ENCODE measurements at regions not wholly inside any gene's neighbourhood (a gene's known extent, or its start where the extent isn't known, plus 50 kb on each side); places are given as distances from the start of the nearest gene placed in this dataset.
"Not testable (repeated sequence)": the region's sequence is repeated elsewhere in the genome, so short reads cannot be mapped to it uniquely, and the experiment has no call there.

DNA sequence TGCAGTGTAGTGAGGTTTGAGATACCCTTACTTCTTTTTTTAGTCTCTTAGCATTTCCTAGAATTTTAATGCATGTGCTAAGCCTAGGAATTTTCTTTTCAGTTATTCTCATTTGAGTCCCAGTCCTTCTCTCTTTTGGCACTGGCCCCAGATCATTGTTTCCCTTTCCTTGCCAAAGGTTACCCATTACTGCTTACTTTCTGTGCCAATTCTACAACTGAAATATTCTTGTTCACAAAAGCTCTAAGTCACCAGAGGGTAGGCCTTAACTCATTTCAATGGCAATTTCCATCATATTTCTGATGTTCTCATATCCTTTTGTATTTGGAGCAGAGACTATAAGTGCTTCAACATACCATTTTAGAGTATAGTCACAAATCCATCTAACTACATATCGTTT lies 199.6 kb upstream of the CBLB start:
- intact Hi-C loops (cut with DNase I), result no loop called here
- Histone ChIP-seq H3K9ac (ENCODE audit: low read depth in 2 of 2, low read length in 2 of 2) (no peak overlapping the region), H3K4me3 (no peak overlapping the region), H3K27ac (no peak overlapping the region), H3K9me3 (no peaks in the 10 kb centered on the region), H3K4me1 (no peaks in the 10 kb centered on the region), H3K36me3 (no peaks in the 10 kb centered on the region), H3K27me3 (no peaks in the 10 kb centered on the region)
- TF ChIP-seq, protein P1, sequence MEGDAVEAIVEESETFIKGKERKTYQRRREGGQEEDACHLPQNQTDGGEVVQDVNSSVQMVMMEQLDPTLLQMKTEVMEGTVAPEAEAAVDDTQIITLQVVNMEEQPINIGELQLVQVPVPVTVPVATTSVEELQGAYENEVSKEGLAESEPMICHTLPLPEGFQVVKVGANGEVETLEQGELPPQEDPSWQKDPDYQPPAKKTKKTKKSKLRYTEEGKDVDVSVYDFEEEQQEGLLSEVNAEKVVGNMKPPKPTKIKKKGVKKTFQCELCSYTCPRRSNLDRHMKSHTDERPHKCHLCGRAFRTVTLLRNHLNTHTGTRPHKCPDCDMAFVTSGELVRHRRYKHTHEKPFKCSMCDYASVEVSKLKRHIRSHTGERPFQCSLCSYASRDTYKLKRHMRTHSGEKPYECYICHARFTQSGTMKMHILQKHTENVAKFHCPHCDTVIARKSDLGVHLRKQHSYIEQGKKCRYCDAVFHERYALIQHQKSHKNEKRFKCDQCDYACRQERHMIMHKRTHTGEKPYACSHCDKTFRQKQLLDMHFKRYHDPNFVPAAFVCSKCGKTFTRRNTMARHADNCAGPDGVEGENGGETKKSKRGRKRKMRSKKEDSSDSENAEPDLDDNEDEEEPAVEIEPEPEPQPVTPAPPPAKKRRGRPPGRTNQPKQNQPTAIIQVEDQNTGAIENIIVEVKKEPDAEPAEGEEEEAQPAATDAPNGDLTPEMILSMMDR (IDR thresholded peaks at IDR 0.05), result no peak
- no peak for DNase-seq

DNA sequence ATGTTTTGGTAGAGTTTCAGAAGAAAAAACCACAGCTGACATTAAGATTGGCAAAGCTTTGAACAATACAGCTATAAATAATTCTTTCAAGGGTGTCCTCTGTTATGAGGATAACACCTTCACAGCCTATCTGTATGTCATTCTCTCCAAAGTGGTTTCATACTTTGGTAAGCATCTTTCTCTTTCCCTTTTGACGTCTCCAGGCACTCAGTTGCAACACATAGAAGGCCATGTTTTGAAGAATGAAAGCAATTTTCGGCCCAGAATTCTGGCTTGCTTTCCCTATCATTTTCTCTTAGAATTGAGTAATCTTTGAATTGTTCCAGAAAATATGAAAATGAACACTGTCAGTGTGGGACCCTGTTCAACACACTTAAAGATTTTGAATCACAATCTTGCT lies 200.0 kb upstream of the CBLB start:
- Histone ChIP-seq H3K27ac (no peak overlapping the region), H3K36me3 (no peaks in the 10 kb centered on the region)
- no peak for DNase-seq

DNA sequence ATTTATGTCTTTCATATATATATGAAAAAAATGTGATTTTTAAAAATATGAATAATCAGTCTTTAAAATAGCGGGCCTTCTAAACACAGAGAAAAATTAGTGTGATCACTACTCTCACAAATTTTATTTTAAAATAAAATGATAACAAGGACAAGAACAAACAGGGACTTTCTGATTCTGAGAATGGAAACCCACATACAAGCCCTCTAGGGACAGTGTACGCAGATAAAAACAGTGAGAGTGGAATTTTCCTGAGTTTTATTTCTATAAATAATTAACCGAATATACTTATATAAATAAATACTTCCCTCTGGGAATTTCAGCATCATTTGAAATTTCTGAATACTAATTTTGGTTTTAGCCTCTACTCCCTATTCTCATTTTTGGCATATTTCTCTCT lies 201.4 kb upstream of the CBLB start:
- DNase-seq, result no peak
- TF ChIP-seq, protein P1 (IDR thresholded peaks at IDR 0.05), result no peak
- intact Hi-C loops (cut with DNase I), result no loop called here
- no peaks in the 10 kb centered on the region for H3K9me3 ChIP-seq
- H3K4me3 ChIP-seq, result no peak overlapping the region
- H3K36me3 ChIP-seq, result no peaks in the 10 kb centered on the region
- H3K27ac ChIP-seq, result no peak overlapping the region
- no peaks in the 10 kb centered on the region for H3K27me3 ChIP-seq
- H3K4me1 ChIP-seq, result no peaks in the 10 kb centered on the region
- H3K9ac ChIP-seq (ENCODE audit: low read depth in 2 of 2, low read length in 2 of 2), result no peak overlapping the region

More for the DNA sequence above, 200.0 kb upstream of the CBLB start:
- Histone ChIP-seq H3K27me3 (no peaks in the 10 kb centered on the region), H3K4me3 (no peak overlapping the region), H3K9me3 (no peaks in the 10 kb centered on the region), H3K4me1 (no peaks in the 10 kb centered on the region), H3K9ac (ENCODE audit: low read depth in 2 of 2, low read length in 2 of 2) (no peak overlapping the region)
- intact Hi-C loops (cut with DNase I), result no loop called here
- TF ChIP-seq, protein P1 (IDR thresholded peaks at IDR 0.05), result no peak

DNA sequence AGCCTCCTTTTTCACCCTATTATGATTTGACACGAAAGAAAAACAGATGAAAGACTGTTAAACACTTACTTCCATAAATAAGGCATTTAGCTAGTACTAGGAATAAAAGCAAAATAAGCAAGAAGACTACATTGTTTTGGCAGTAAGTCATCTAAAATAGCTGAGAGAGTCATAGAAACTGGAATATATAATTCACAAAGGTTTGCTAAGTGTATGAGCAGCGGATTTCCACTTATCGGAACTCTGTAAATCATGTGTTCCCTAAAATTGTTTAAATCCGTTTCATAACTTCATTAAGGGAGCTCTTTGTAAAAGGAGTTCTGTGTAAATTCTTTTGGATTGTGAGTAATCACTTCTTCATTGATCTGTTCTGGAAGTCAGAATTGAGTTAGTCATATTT lies 202.5 kb upstream of the CBLB start:
- Histone ChIP-seq H3K9ac (ENCODE audit: low read depth in 2 of 2, low read length in 2 of 2) (no peak overlapping the region), H3K27me3 (no peaks in the 10 kb centered on the region), H3K4me1 (no peaks in the 10 kb centered on the region), H3K9me3 (no peaks in the 10 kb centered on the region), H3K27ac (no peak overlapping the region), H3K36me3 (no peaks in the 10 kb centered on the region), H3K4me3 (no peak overlapping the region)
- intact Hi-C loops (cut with DNase I), result no loop called here
- TF ChIP-seq, protein P1 (IDR thresholded peaks at IDR 0.05), result no peak
- no peak for DNase-seq

DNA sequence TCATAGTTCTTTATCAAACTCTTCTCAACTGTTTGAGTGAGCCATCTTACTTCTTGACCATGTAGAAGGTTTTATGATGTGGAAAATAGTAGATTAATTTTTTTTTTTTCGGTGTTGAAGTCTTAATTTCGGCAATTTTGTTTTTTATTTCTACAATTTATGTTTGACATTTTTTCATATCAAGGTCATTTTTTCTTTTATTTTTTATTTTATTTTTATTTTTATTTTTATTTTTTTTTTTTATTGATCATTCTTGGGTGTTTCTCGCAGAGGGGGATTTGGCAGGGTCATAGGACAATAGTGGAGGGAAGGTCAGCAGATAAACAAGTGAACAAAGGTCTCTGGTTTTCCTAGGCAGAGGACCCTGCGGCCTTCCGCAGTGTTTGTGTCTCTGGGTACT lies 203.8 kb upstream of the CBLB start:
- H3K9me3 ChIP-seq; DNase-seq; H3K9ac ChIP-seq (ENCODE audit: low read depth in 2 of 2, low read length in 2 of 2); H3K36me3 ChIP-seq; H3K27me3 ChIP-seq; intact Hi-C loops (cut with DNase I); H3K4me3 ChIP-seq; H3K4me1 ChIP-seq; H3K27ac ChIP-seq: not testable (repeated sequence)

DNA sequence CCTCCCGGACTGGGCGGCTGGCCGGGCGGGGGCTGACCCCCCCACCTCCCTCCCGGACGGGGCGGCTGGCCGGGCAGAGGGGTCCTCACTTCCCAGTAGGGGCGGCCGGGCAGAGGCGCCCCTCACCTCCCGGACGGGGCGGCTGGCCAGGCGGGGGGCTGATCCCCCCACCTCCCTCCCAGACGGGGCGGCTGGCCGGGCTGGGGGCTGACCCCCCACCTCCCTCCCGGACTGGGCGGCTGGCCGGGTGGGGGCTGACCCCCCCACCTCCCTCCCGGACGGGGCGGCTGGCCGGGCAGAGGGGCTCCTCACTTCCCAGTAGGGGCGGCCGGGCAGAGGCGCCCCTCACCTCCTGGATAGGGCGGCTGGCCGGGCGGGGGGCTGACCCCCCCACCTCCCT lies 205.0 kb upstream of the CBLB start:
- H3K9ac ChIP-seq (ENCODE audit: low read depth in 2 of 2, low read length in 2 of 2); H3K27me3 ChIP-seq; H3K27ac ChIP-seq; DNase-seq; H3K4me1 ChIP-seq; H3K36me3 ChIP-seq; intact Hi-C loops (cut with DNase I); H3K4me3 ChIP-seq; H3K9me3 ChIP-seq: not testable (repeated sequence)

DNA sequence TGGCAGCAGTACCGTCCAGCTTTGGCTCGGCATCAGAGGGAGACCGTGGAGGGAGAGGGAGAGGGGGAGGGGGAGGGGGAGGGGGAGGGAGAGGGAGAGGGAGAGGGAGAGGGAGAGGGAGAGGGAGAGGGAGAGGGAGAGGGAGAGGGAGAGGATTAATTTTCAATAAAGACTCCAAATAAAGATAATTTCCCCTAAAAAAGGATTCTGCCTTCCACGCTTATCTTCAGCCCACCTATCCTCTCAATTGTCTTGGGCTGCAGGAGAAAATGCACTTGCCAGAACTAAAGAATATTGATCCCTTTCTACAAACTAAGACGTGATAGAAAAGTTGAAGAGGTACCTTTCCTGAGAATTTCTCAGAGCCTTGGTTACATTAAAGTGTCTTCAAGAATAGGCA lies 206.9 kb upstream of the CBLB start:
- H3K9ac ChIP-seq (ENCODE audit: low read depth in 2 of 2, low read length in 2 of 2); H3K27me3 ChIP-seq; H3K4me3 ChIP-seq; H3K9me3 ChIP-seq; intact Hi-C loops (cut with DNase I); H3K36me3 ChIP-seq; H3K27ac ChIP-seq; DNase-seq; H3K4me1 ChIP-seq: not testable (repeated sequence)

Measured in colonic mucosa (tissue), 4 donors.